ENCODE measurements at regions not wholly inside any gene's neighbourhood (a gene's known extent, or its start where the extent isn't known, plus 50 kb on each side); places are given as distances from the start of the nearest gene placed in this dataset.

- TF ChIP-seq POLR2A (IDR thresholded peaks at IDR 0.05) (no peak), CTCF (IDR thresholded peaks at IDR 0.05) (no peak)
Observed at GRCh38 chr4:163610648-163611047, 116.2 kb downstream of the TMA16 start.

Data from body of pancreas (tissue), 4 donors.